ENCODE measurements at regions not wholly inside any gene's neighbourhood (a gene's known extent, or its start where the extent isn't known, plus 50 kb on each side); places are given as distances from the start of the nearest gene placed in this dataset.

DNA sequence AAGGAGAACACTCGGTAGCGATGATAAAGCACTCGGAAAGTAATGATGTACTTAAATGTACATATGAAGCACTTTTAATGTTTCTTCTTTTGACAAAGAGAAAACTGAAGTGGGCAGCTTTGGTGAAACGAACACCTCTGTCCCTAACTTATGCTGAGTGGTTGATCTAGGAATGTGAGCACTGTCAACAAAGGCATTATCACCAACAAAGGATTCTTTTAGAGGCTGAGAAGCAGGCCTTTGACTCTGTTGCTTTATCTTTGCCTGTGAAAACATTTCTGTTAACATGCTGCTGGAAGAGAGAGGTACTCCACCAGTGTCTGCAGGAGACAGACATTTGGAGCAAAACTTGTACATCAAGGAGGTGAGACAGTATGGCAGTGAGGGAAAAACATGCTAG, 103.2 kb upstream of the VRK1 start:
- TF ChIP-seq, protein P1, sequence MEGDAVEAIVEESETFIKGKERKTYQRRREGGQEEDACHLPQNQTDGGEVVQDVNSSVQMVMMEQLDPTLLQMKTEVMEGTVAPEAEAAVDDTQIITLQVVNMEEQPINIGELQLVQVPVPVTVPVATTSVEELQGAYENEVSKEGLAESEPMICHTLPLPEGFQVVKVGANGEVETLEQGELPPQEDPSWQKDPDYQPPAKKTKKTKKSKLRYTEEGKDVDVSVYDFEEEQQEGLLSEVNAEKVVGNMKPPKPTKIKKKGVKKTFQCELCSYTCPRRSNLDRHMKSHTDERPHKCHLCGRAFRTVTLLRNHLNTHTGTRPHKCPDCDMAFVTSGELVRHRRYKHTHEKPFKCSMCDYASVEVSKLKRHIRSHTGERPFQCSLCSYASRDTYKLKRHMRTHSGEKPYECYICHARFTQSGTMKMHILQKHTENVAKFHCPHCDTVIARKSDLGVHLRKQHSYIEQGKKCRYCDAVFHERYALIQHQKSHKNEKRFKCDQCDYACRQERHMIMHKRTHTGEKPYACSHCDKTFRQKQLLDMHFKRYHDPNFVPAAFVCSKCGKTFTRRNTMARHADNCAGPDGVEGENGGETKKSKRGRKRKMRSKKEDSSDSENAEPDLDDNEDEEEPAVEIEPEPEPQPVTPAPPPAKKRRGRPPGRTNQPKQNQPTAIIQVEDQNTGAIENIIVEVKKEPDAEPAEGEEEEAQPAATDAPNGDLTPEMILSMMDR (IDR thresholded peaks at IDR 0.05), result no peak
- TF ChIP-seq POLR2A (IDR thresholded peaks at IDR 0.05), result no peak
